CD14-positive monocyte (primary cell): ENCODE measurements at regions not wholly inside any gene's neighbourhood (a gene's known extent, or its start where the extent isn't known, plus 50 kb on each side); places are given as distances from the start of the nearest gene placed in this dataset.

Experiments used
- DNase-seq, 3 donors: peaks; one replicate each; pipeline ENCODE4 v3.0.0-alpha.2; 2011 to 2022
- H2AFZ ChIP-seq: 2 replicates; pipeline ENCODE4 v1.6.0; 2012; ENCODE audit warnings: mild to moderate bottlenecking, low read depth, low read length, inconsistent platforms; ENCODE audit not compliant: insufficient read depth, poor library complexity, severe bottlenecking
- H3K27ac ChIP-seq, 2 donors: 1 replicate in 1 of 2; 2 replicates in 1 of 2; pipeline ENCODE4 v1.5.1; 2012 to 2013; ENCODE audit warnings: low read length in 2 of 2, control low read depth in 1 of 2, inconsistent platforms in 1 of 2, low read depth in 1 of 2, mild to moderate bottlenecking in 1 of 2
- H3K27me3 ChIP-seq, 2 donors: one replicate each; pipeline versions ENCODE4 v1.6.0 to v1.6.1; 2011 to 2013; ENCODE audit warnings: low read length in 2 of 2; ENCODE audit not compliant: control insufficient read depth in 2 of 2, insufficient read depth in 2 of 2
- H3K36me3 ChIP-seq, 2 donors: replicated peaks in 1 of 2; 1 replicate in 1 of 2; 2 replicates in 1 of 2; pipeline versions ENCODE4 v1.5.1 to v1.6.1; 2012 to 2013; ENCODE audit warnings: low read length in 2 of 2, control low read depth in 1 of 2, inconsistent platforms in 1 of 2, mild to moderate bottlenecking in 1 of 2; ENCODE audit not compliant: insufficient read depth in 2 of 2, control insufficient read depth in 1 of 2
- H3K4me1 ChIP-seq, 2 donors: 1 replicate in 1 of 2; 2 replicates in 1 of 2; pipeline versions ENCODE4 v1.5.1 to v1.6.1; 2012 to 2013; ENCODE audit warnings: low read length in 2 of 2, control low read depth in 1 of 2, inconsistent platforms in 1 of 2, mild to moderate bottlenecking in 1 of 2, moderate library complexity in 1 of 2; ENCODE audit not compliant: insufficient read depth in 2 of 2, control insufficient read depth in 1 of 2
- H3K4me2 ChIP-seq: replicated peaks from 2 replicates; pipeline ENCODE3; 2012; ENCODE audit warnings: low read length, moderate library complexity, mild to moderate bottlenecking; ENCODE audit not compliant: poor library complexity, severe bottlenecking; ENCODE audit errors: extremely low read depth
- H3K4me3 ChIP-seq, 3 experiments: fragments of 200-600 bp in 1 of 3; sonication (generic) in 1 of 3; replicated peaks in 1 of 3; 1 replicate in 2 of 3; 2 replicates in 1 of 3; pipeline ENCODE4 v1.5.1; 2011 to 2013; ENCODE audit warnings: low read length in 3 of 3, mild to moderate bottlenecking in 3 of 3, control low read depth in 2 of 3, low read depth in 2 of 3, inconsistent platforms in 1 of 3, moderate library complexity in 1 of 3
- H3K79me2 ChIP-seq: 2 replicates; pipeline ENCODE4 v1.6.0; 2012; ENCODE audit warnings: mild to moderate bottlenecking, control low read depth, inconsistent platforms, low read length, moderate library complexity; ENCODE audit not compliant: insufficient read depth
- H3K9ac ChIP-seq: 2 replicates; pipeline ENCODE4 v1.6.0; 2017; ENCODE audit warnings: low read length, mild to moderate bottlenecking; ENCODE audit not compliant: insufficient read depth, poor library complexity, severe bottlenecking
- H3K9me3 ChIP-seq, 2 donors: replicated peaks in 1 of 2; 1 replicate in 1 of 2; 2 replicates in 1 of 2; pipeline versions ENCODE4 v1.5.1 to v1.6.1; 2012 to 2013; ENCODE audit warnings: low read length in 2 of 2, control low read depth in 1 of 2; ENCODE audit not compliant: control insufficient read depth in 1 of 2, insufficient read depth in 1 of 2
- H4K20me1 ChIP-seq: 2 replicates; pipeline ENCODE4 v1.6.0; 2012; ENCODE audit warnings: mild to moderate bottlenecking, low read length, control low read depth, moderate library complexity; ENCODE audit not compliant: insufficient read depth
- H3K27ac Mint-ChIP-seq, 7 donors: one replicate each; pipeline ENCODE4 v1.8.0; 2020; ENCODE audit warnings: mild to moderate bottlenecking in 7 of 7, mixed read lengths in 7 of 7, moderate library complexity in 6 of 7, inconsistent platforms in 2 of 7
- H3K27me3 Mint-ChIP-seq, 3 donors: one replicate each; pipeline ENCODE4 v1.8.0; 2021 to 2022; ENCODE audit warnings: low read depth in 3 of 3, mild to moderate bottlenecking in 3 of 3, mixed read lengths in 3 of 3, moderate library complexity in 3 of 3, inconsistent platforms in 1 of 3
- H3K36me3 Mint-ChIP-seq, 2 donors: one replicate each; pipeline ENCODE4 v1.8.0; 2020; ENCODE audit warnings: mixed read lengths in 2 of 2, inconsistent platforms in 1 of 2, mild to moderate bottlenecking in 1 of 2
- H3K4me1 Mint-ChIP-seq: one replicate; pipeline ENCODE4 v1.8.0; 2020; ENCODE audit warnings: mild to moderate bottlenecking, mixed read lengths
- H3K4me3 Mint-ChIP-seq, 2 donors: one replicate each; pipeline ENCODE4 v1.8.0; 2020; ENCODE audit warnings: mild to moderate bottlenecking in 2 of 2, mixed read lengths in 2 of 2, moderate library complexity in 1 of 2
- H3K9me3 Mint-ChIP-seq, 7 donors: one replicate each; pipeline ENCODE4 v1.8.0; 2020 to 2022; ENCODE audit warnings: mixed read lengths in 7 of 7, mild to moderate bottlenecking in 6 of 7, moderate library complexity in 6 of 7, inconsistent platforms in 2 of 7
- WGBS: methylation state at CpG from one replicate; pipeline ENCODE4 v1.1.5; 2013; ENCODE audit warnings: missing lambda C conversion rate; ENCODE audit not compliant: insufficient coverage; 5-methylcytosine and 5-hydroxymethylcytosine counted together
- intact Hi-C, 2 donors: fragments of 100-400 bp; cut with micrococcal nuclease; formaldehyde crosslinking; loops; one replicate each; pipeline versions ENCODE4 v1.15.0 to v1.15.1; 2023
- TF ChIP-seq, protein P1 (sequence below): fragments of 200-600 bp; IDR thresholded peaks from one replicate; pipeline ENCODE4 v1.8.0; 2022; ENCODE audit warnings: antibody characterized with exemption, mild to moderate bottlenecking

GRCh38 chrX:6826856-6827255 lies 291.9 kb upstream of the VCX3A start:
- Histone ChIP-seq H2AFZ (no peak overlapping the region), H3K4me3 (no peak overlapping the region), H3K4me2 (no peak overlapping the region), H3K27ac (no peak overlapping the region), H3K4me1 (no peaks in the 10 kb centered on the region), H3K27me3 (no peaks in the 10 kb centered on the region), H3K36me3 (no peaks in the 10 kb centered on the region), H3K9me3 (peaks cover 0 to 3% of the 10 kb centered on the region in 2 donors), H4K20me1 (no peaks in the 10 kb centered on the region), H3K9ac (no peak overlapping the region), H3K79me2 (no peaks in the 10 kb centered on the region)
- H3K27me3 Mint-ChIP-seq = peaks cover 0 to 2% (median 0%) of the 10 kb centered on the region in 3 donors
- H3K36me3 Mint-ChIP-seq = no peaks in the 10 kb centered on the region
- no CpG with 5 or more reads among the region's 3 CpGs for WGBS
- no peak overlapping the region for H3K27ac Mint-ChIP-seq
- H3K9me3 Mint-ChIP-seq = peaks cover 1 to 14% (median 3%) of the 10 kb centered on the region in 7 donors
- intact Hi-C loops = no loop called here
- TF ChIP-seq, protein P1, sequence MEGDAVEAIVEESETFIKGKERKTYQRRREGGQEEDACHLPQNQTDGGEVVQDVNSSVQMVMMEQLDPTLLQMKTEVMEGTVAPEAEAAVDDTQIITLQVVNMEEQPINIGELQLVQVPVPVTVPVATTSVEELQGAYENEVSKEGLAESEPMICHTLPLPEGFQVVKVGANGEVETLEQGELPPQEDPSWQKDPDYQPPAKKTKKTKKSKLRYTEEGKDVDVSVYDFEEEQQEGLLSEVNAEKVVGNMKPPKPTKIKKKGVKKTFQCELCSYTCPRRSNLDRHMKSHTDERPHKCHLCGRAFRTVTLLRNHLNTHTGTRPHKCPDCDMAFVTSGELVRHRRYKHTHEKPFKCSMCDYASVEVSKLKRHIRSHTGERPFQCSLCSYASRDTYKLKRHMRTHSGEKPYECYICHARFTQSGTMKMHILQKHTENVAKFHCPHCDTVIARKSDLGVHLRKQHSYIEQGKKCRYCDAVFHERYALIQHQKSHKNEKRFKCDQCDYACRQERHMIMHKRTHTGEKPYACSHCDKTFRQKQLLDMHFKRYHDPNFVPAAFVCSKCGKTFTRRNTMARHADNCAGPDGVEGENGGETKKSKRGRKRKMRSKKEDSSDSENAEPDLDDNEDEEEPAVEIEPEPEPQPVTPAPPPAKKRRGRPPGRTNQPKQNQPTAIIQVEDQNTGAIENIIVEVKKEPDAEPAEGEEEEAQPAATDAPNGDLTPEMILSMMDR = no peak
- no peak for DNase-seq
- no peak overlapping the region for H3K4me3 Mint-ChIP-seq
- H3K4me1 Mint-ChIP-seq = no peaks in the 10 kb centered on the region

DNA sequence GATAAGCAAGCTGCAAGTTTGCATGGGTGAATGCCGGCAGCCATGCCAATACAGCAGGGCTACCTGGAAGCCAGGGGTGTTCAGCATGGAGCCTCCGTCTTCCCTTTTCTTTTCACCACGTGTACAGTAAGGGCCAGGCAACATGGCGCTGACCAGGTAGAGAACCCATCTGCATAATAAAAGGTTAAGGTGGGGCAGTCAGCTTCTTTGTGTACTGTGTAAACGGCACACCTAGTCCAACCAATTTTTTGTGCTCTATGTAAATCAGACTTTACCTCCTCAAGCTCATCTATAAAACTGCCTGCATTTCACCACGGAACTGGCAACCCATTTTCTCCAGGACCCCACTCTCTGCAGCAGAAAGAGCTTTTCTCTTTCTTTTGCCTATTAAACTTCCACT lies 286.8 kb upstream of the VCX3A start:
- no peak overlapping the region for H3K4me3 ChIP-seq
- no peak overlapping the region for H3K4me2 ChIP-seq
- H3K36me3 Mint-ChIP-seq = no peaks in the 10 kb centered on the region
- no peak overlapping the region for H2AFZ ChIP-seq
- no peaks in the 10 kb centered on the region for H3K27me3 ChIP-seq
- no peaks in the 10 kb centered on the region for H3K4me1 ChIP-seq
- WGBS = 100% methylated on average over 1 of the region's 6 CpGs
- peaks cover 0 to 14% of the 10 kb centered on the region in 2 donors for H3K9me3 ChIP-seq
- no peaks in the 10 kb centered on the region for H3K36me3 ChIP-seq
- H3K9ac ChIP-seq = no peak overlapping the region
- no peaks in the 10 kb centered on the region for H3K27me3 Mint-ChIP-seq
- H3K27ac ChIP-seq = no peak overlapping the region
- no peaks in the 10 kb centered on the region for H3K4me1 Mint-ChIP-seq
- intact Hi-C loops = no loop called here
- no peaks in the 10 kb centered on the region for H3K79me2 ChIP-seq
- no peaks in the 10 kb centered on the region for H4K20me1 ChIP-seq
- TF ChIP-seq, protein P1 = no peak
- peaks cover 4 to 15% (median 6%) of the 10 kb centered on the region in 7 donors for H3K9me3 Mint-ChIP-seq
- DNase-seq = no peak
- no peak overlapping the region for H3K27ac Mint-ChIP-seq
- H3K4me3 Mint-ChIP-seq = no peak overlapping the region
